Epithelial cell of esophagus (primary cell): ENCODE measurements at regions not wholly inside any gene's neighbourhood (a gene's known extent, or its start where the extent isn't known, plus 50 kb on each side); places are given as distances from the start of the nearest gene placed in this dataset.

ENCODE experiments used
- DNase-seq: peaks from one replicate; pipeline ENCODE4 v3.0.0; 2010; ENCODE audit warnings: low read depth
- H3K4me3 ChIP-seq: 2 replicates; pipeline ENCODE4 v1.5.1; 2011; ENCODE audit warnings: mild to moderate bottlenecking, low read length, control low read depth
- TF ChIP-seq, protein P1 (sequence below): IDR thresholded peaks from 2 replicates; pipeline ENCODE4 v1.5.1; 2011; ENCODE audit warnings: low read depth, mild to moderate bottlenecking, low read length, control low read depth, inconsistent platforms; ENCODE audit not compliant: insufficient read depth; ENCODE audit errors: missing control alignments

DNA sequence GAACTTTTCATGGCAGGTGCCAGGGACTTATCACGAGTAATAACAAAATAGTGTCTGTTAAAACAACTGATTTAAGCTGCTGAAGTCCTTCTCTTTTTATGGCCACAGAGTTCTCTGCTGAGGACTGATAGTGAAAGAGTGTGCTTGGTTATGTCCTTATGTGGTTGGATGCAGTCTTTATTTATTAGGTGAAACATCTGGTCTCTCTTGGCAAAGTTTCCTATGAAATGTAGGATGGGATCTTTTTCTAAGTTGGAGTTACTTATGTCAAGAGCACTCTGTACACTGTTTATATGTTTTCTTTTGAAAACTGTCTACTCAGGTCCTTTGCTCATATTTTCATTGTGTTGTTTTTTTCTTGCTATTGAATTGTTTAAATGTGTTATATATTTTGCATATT lies 1816.1 kb upstream of the C9orf72 start:
- DNase-seq, result no peak
- H3K4me3 ChIP-seq, result no peak overlapping the region
- TF ChIP-seq, protein P1, sequence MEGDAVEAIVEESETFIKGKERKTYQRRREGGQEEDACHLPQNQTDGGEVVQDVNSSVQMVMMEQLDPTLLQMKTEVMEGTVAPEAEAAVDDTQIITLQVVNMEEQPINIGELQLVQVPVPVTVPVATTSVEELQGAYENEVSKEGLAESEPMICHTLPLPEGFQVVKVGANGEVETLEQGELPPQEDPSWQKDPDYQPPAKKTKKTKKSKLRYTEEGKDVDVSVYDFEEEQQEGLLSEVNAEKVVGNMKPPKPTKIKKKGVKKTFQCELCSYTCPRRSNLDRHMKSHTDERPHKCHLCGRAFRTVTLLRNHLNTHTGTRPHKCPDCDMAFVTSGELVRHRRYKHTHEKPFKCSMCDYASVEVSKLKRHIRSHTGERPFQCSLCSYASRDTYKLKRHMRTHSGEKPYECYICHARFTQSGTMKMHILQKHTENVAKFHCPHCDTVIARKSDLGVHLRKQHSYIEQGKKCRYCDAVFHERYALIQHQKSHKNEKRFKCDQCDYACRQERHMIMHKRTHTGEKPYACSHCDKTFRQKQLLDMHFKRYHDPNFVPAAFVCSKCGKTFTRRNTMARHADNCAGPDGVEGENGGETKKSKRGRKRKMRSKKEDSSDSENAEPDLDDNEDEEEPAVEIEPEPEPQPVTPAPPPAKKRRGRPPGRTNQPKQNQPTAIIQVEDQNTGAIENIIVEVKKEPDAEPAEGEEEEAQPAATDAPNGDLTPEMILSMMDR, result no peak

DNA sequence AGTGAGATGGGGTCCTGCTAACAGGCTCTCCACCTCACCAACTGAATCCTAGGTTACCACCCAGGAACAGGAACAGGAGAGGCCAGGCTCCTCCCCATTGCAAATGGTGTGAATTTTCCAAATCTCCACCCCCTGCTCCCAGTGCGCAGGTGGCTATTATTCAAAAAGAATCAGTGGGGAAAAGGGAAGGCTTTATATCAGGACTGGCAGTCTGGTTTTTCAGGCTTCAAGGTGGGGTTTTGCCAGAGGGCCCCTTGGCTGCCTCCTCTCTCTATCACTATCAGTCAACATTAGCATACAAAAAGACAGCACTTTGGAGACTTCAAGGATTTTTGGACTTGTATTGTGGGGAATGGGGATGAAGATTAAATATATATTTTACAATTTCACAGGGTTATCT lies 1817.6 kb upstream of the C9orf72 start:
- TF ChIP-seq, protein P1, result no peak
- no peak for DNase-seq
- H3K4me3 ChIP-seq, result no peak overlapping the region

DNA sequence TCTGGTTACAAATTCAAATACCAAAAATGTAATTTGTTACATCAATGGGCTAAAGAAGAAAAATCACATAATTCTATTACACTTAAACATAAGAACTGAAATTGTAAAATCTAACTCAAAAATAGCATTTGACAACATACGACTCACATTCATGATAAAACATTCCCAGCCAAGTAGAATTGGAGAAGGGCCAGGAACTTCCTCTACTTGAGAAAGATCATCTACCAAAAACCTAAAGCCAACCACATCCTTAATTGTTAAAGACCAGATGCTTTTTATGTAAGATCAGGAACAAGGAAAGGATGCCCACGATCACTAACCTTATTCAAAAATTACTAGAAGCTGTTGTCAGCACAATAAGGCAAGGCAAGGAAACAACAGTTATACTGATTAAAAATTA lies 1819.8 kb upstream of the C9orf72 start:
- no peak for DNase-seq
- TF ChIP-seq, protein P1, result no peak
- H3K4me3 ChIP-seq, result no peak overlapping the region

DNA sequence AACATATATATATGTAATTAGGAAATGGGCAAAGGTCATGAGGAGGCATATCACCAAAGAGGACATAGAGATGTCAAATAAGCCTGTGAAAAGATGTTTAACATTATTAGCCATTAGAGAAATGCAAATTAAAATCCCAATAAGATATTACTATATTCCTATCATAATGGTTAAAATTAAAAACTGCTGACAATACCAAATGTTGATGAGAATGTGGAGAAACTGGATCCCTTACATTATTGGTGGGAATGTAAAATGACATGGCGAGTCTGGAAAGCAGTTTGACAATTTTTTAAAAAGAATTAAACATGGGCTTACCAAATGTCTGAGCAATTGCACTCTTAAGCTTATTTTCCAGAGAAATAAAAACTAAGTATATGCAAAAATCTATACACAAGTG lies 1821.6 kb upstream of the C9orf72 start:
- TF ChIP-seq, protein P1, result no peak
- H3K4me3 ChIP-seq, result no peak overlapping the region
- DNase-seq, result no peak

DNA sequence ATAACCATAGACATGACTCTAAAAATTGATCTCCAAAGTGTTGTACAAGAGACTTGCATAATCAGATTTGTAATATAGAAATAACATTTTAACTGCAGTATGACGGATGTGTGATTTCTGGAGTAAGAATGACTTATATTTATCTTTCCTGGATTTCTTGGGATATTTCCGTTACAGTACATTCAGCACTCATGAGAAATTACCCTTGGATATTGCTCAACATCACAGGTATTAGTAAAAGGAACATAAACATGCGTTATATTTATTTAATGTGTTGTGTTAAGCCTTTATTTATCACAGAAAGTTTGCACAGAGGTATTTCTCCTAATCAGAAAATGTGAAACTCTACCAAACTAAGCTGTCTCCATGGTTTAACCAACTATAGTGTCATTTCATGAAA lies 1823.9 kb upstream of the C9orf72 start:
- DNase-seq, result peak; percentile 4
- TF ChIP-seq, protein P1, result no peak
- no peak overlapping the region for H3K4me3 ChIP-seq

DNA sequence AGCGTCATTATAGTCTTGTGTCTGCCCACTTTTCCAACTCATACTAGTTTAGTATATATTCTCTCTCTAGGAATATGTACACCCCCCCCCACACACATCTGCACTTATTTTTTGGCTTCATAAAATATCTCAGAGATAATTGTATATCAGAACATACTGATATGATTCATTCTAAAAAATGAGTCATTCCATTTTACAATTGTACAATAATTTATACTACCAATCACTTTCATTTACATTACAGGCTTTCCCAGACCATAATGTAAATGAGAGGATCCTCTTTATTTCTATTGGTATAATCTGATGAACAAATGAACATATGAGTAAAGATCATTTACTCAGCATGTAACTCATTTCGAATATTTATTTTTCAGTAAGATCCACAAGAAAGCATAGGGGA lies 1842.9 kb upstream of the C9orf72 start:
- no peak overlapping the region for H3K4me3 ChIP-seq
- DNase-seq, result no peak
- TF ChIP-seq, protein P1, result no peak

DNA sequence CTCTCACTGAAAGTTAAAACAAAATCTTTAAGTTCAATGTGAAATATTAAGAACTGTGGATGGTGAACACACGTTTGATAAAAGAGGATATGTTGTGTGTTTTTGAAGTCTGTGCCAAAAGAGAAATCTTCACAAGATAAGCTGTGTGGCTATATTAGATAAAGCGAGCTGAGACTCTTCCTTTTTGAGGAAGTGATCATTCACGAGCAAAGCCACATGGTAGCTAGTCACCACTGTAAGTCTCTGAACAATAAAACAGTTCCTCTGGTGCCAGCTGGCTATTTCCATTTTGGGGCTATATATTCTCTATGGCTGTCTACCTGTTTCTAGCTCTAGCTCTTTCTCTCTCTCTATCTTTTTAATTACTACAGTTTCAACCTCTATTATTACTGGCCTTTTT lies 1849.2 kb upstream of the C9orf72 start:
- no peak overlapping the region for H3K4me3 ChIP-seq
- DNase-seq, result no peak
- TF ChIP-seq, protein P1, result no peak
